Tibial nerve (tissue), 4 donors: ENCODE measurements at regions not wholly inside any gene's neighbourhood (a gene's known extent, or its start where the extent isn't known, plus 50 kb on each side); places are given as distances from the start of the nearest gene placed in this dataset.

Source experiments
- EP300 ChIP-seq, 2 donors: sonication (generic); formaldehyde crosslinking; IDR thresholded peaks; one replicate each; pipeline ENCODE4 v1.6.1; 2017; ENCODE audit warnings: antibody characterized with exemption in 2 of 2, mild to moderate bottlenecking in 1 of 2
- POLR2A ChIP-seq, 2 donors: fragments of 450-650 bp; IDR thresholded peaks; one replicate each; pipeline ENCODE4 v1.6.1; 2017; ENCODE audit warnings: antibody characterized with exemption in 2 of 2, mild to moderate bottlenecking in 2 of 2, moderate library complexity in 2 of 2
- TF ChIP-seq, protein P1 (sequence below), 5 experiments: fragments of 200-600 bp in 3 of 5; fragments of 450-650 bp in 2 of 5; sonication (generic) in 3 of 5; IDR thresholded peaks; one replicate each; pipeline ENCODE4 v1.5.1; 2016 to 2019; ENCODE audit warnings: antibody characterized with exemption in 5 of 5, mild to moderate bottlenecking in 3 of 5, moderate library complexity in 2 of 5

DNA sequence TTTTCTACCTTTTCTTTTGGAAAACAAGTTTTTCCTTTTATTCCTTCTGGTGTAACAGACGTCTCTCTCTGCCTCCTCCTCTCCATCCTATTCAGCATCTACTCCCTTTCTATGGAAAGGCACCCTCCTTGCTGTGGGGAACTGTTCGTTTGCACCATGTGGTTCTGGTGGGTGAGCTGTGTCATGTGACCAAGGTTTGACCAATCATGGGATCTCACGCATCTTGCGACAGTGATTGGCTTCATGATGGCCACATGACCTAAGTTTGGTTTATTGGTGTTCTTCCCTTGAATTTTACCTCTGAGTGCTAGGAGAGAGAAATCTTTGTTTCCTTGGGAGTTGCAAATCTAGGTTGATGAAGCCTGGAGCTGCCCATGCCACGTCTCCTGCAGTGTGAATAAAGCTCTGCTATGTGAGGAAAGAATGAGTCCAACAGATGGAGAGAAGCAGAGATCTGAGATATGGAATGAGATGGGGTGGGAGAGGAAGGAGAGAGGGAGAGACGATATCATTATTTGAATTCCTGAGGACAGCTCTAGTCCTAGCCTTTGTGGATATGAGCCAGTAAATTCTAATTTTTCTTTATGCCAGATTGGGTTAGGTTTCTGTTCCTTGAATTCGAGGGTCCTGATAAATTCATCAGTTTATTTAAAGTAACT, 178.8 kb upstream of the IL12B start:
- no peak for TF ChIP-seq POLR2A (IDR thresholded peaks at IDR 0.05)
- TF ChIP-seq, protein P1, sequence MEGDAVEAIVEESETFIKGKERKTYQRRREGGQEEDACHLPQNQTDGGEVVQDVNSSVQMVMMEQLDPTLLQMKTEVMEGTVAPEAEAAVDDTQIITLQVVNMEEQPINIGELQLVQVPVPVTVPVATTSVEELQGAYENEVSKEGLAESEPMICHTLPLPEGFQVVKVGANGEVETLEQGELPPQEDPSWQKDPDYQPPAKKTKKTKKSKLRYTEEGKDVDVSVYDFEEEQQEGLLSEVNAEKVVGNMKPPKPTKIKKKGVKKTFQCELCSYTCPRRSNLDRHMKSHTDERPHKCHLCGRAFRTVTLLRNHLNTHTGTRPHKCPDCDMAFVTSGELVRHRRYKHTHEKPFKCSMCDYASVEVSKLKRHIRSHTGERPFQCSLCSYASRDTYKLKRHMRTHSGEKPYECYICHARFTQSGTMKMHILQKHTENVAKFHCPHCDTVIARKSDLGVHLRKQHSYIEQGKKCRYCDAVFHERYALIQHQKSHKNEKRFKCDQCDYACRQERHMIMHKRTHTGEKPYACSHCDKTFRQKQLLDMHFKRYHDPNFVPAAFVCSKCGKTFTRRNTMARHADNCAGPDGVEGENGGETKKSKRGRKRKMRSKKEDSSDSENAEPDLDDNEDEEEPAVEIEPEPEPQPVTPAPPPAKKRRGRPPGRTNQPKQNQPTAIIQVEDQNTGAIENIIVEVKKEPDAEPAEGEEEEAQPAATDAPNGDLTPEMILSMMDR (IDR thresholded peaks at IDR 0.05) = no peak
- TF ChIP-seq EP300 (IDR thresholded peaks at IDR 0.05) = no peak
